Lower leg skin (tissue), 3 donors: ENCODE measurements at regions not wholly inside any gene's neighbourhood (a gene's known extent, or its start where the extent isn't known, plus 50 kb on each side); places are given as distances from the start of the nearest gene placed in this dataset.

ENCODE experiments used
- POLR2A ChIP-seq, 2 donors: fragments of 450-650 bp; IDR thresholded peaks; one replicate each; pipeline ENCODE4 v1.6.1; 2016 to 2017; ENCODE audit warnings: antibody characterized with exemption in 2 of 2, mild to moderate bottlenecking in 1 of 2, moderate library complexity in 1 of 2
- TF ChIP-seq, protein P1 (sequence below), 3 donors: fragments of 450-650 bp; IDR thresholded peaks; one replicate each; pipeline ENCODE4 v1.5.1; 2016; ENCODE audit warnings: antibody characterized with exemption in 3 of 3, mild to moderate bottlenecking in 3 of 3, moderate library complexity in 2 of 3

DNA sequence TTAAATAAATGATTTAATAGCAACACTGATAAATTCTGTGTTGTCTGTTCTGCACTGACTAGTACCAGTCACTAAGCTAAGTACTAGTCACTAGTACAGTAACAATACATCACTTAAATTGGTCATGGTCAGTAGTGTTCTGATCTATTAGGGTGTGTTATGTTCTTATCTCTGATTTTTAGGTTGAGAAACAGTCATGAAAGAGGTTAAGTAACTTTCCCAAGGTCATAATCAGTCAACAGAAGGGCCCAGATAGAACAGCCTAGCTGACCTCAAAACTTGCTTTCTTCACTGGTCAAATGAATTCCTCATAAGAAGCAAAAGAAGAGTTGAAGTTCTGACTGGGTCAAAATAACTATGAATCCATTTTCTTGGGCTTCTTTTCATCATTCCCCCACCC is 1492.7 kb downstream of the MAT2B start:
- TF ChIP-seq POLR2A (IDR thresholded peaks at IDR 0.05), result no peak
- TF ChIP-seq, protein P1, sequence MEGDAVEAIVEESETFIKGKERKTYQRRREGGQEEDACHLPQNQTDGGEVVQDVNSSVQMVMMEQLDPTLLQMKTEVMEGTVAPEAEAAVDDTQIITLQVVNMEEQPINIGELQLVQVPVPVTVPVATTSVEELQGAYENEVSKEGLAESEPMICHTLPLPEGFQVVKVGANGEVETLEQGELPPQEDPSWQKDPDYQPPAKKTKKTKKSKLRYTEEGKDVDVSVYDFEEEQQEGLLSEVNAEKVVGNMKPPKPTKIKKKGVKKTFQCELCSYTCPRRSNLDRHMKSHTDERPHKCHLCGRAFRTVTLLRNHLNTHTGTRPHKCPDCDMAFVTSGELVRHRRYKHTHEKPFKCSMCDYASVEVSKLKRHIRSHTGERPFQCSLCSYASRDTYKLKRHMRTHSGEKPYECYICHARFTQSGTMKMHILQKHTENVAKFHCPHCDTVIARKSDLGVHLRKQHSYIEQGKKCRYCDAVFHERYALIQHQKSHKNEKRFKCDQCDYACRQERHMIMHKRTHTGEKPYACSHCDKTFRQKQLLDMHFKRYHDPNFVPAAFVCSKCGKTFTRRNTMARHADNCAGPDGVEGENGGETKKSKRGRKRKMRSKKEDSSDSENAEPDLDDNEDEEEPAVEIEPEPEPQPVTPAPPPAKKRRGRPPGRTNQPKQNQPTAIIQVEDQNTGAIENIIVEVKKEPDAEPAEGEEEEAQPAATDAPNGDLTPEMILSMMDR (IDR thresholded peaks at IDR 0.05), result no peak
